NB4 (cell line): ENCODE measurements at regions not wholly inside any gene's neighbourhood (a gene's known extent, or its start where the extent isn't known, plus 50 kb on each side); places are given as distances from the start of the nearest gene placed in this dataset.

Experiments used
- DNase-seq: peaks from one replicate; pipeline ENCODE4 v3.0.0; 2010; ENCODE audit warnings: low read depth
- H3K4me3 ChIP-seq: one replicate; pipeline ENCODE4 v1.5.1; 2011; ENCODE audit warnings: mild to moderate bottlenecking, low read depth, low read length, moderate library complexity
- CTCF ChIP-seq: IDR thresholded peaks from one replicate; pipeline ENCODE4 v1.5.1; 2012; ENCODE audit warnings: low read depth, low read length
- MYC ChIP-seq: IDR thresholded peaks from 2 replicates; pipeline ENCODE4 v1.6.1; 2011; ENCODE audit warnings: low read depth, low read length
- POLR2A ChIP-seq: IDR thresholded peaks from 2 replicates; pipeline ENCODE4 v1.6.1; 2011; ENCODE audit warnings: mild to moderate bottlenecking; ENCODE audit not compliant: insufficient read length; ENCODE audit errors: extremely low read depth
- TF ChIP-seq, protein P1 (sequence below): IDR thresholded peaks from 2 replicates; pipeline ENCODE4 v1.6.1; 2011; ENCODE audit warnings: low read depth, low read length

DNA sequence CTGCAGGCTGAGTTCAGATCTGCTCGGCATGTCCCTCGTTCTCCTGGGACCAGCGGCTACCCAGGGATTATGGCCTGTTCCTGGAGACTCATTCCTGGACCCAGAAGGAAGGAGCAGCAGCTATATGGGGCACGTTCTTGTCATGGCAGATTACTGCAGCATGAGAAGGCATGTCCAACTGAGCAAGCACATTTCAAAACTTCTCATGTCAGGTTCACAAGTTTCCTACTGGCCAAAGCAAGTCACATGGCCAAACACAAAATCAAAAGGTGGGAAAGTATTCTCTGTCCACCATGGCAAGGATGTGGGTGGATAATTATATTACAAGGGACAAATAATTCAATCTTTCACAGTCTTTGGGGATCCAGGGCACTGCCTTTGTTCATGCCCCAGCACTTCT is 71.9 kb upstream of the C15orf39 start:
- TF ChIP-seq CTCF (no peak), MYC (no peak), POLR2A (no peak)
- TF ChIP-seq, protein P1, sequence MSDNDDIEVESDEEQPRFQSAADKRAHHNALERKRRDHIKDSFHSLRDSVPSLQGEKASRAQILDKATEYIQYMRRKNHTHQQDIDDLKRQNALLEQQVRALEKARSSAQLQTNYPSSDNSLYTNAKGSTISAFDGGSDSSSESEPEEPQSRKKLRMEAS = peak; percentile 75
- H3K4me3 ChIP-seq = no peak overlapping the region

DNA sequence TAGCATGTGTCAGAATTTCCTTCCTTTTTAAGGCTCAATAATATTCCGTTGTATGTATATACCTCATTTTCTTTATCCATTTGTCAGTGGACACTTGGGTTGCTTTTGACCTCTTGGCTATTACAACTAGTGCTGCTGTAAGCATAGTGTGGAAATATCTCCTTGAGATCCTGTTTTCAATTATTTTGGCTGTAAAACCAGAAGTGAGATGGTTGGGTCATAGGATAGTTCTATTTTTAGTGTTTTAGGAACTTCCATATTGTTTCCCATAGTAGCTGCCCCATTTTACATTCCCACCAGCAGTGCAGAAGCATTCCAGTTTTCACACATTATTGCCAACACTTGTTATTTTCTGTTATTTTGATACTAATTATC is 70.4 kb upstream of the C15orf39 start:
- H3K4me3 ChIP-seq = no peak overlapping the region
- TF ChIP-seq POLR2A (no peak), CTCF (no peak)
- TF ChIP-seq, protein P1 = no peak
- peak; percentile 58 for DNase-seq

More for the DNA sequence above, 71.9 kb upstream of the C15orf39 start:
- no peak for DNase-seq

GRCh38 chr15:75134748-75135147 is 66.9 kb upstream of the C15orf39 start:
- no peak for DNase-seq
- H3K4me3 ChIP-seq = no peak overlapping the region
- TF ChIP-seq CTCF (no peak), MYC (no peak), POLR2A (no peak)
- TF ChIP-seq, protein P1 = no peak

GRCh38 chr15:75136118-75136517 is 65.6 kb upstream of the C15orf39 start:
- DNase-seq = no peak
- TF ChIP-seq CTCF = no peak
- TF ChIP-seq MYC = no peak
- TF ChIP-seq, protein P1 = no peak
- no peak for TF ChIP-seq POLR2A
- no peak overlapping the region for H3K4me3 ChIP-seq

DNA sequence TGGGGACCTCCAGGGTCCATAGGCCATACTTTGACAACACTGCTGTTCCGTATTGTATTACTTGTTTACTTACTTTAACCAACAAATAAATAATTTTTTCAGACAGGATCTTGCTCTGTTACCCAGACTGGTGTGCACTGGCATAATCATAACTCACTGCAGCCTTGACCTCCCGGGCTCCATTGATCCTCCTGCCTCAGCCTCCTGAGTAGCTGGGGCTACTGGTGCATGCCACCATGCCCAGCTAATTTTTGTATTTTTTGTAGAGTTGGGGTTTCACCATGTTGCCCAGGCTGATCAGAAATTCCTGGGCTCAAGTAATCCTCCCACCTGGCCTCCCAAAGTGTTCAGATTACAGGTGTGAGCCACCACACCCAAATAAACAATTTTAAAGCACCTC is 64.9 kb upstream of the C15orf39 start:
- TF ChIP-seq, protein P1 = no peak
- TF ChIP-seq POLR2A = no peak
- TF ChIP-seq MYC = no peak
- TF ChIP-seq CTCF = no peak
- H3K4me3 ChIP-seq = no peak overlapping the region
- no peak for DNase-seq
